ENCODE measurements at regions not wholly inside any gene's neighbourhood (a gene's known extent, or its start where the extent isn't known, plus 50 kb on each side); places are given as distances from the start of the nearest gene placed in this dataset.

GRCh38 chr13:39859898-39860297 lies 204.4 kb downstream of the COG6 start:
- H3K9me1 ChIP-seq (ENCODE audit: control insufficient read depth, extremely low read depth, insufficient read depth, low read length): no peaks in the 10 kb centered on the region
- no peak overlapping the region for H3K9ac ChIP-seq (ENCODE audit: control insufficient read depth, extremely low read depth, insufficient read depth, low read length)
- FAIRE-seq (no peak), DNase-seq (ENCODE audit: low read depth, low spot score) (no peak)
- H3K4me2 ChIP-seq (ENCODE audit: control insufficient read depth, extremely low read depth, insufficient read depth, low read depth, low read length): no peak overlapping the region
- H3K9me3 ChIP-seq (ENCODE audit: control insufficient read depth, low read depth, low read length): no peaks in the 10 kb centered on the region
- dilution Hi-C loops (cut with MboI; ENCODE audit: extremely low pct_ligation_motif_present, low sequenced_read_pairs): no loop called here
- no peaks in the 10 kb centered on the region for H3K4me1 ChIP-seq (ENCODE audit: control insufficient read depth, extremely low read depth, insufficient read depth, low read length)
- H3K79me2 ChIP-seq (ENCODE audit: control insufficient read depth, insufficient read depth, low read length): no peaks in the 10 kb centered on the region
- H3K36me3 ChIP-seq (ENCODE audit: control insufficient read depth in 2 of 2, extremely low read depth in 1 of 2, insufficient read depth in 2 of 2, low read length in 2 of 2): no peaks in the 10 kb centered on the region
- no peaks in the 10 kb centered on the region for H4K20me1 ChIP-seq (ENCODE audit: control insufficient read depth, extremely low read depth, insufficient read depth, low read length)
- H3K27ac ChIP-seq (ENCODE audit: control insufficient read depth, insufficient read depth, low read length): no peak overlapping the region
- no peak overlapping the region for H3K4me3 ChIP-seq (ENCODE audit: control insufficient read depth in 2 of 3, extremely low read depth in 1 of 3, insufficient read depth in 2 of 3, low read depth in 1 of 3, low read length in 3 of 3)
- H2AFZ ChIP-seq (ENCODE audit: control insufficient read depth, low read length): no peak overlapping the region
- TF ChIP-seq CTCF (optimal IDR thresholded peaks at IDR 0.05 in 1 of 3, IDR thresholded peaks at IDR 0.05 in 1 of 3, conservative IDR thresholded peaks at IDR 0.05 in 1 of 3; ENCODE audit: extremely low read depth in 1 of 3, insufficient read depth in 2 of 3, low read length in 3 of 3): no peak
- no peak for TF ChIP-seq EZH2 (IDR thresholded peaks at IDR 0.05; ENCODE audit: low read length)
- H3K27me3 ChIP-seq (ENCODE audit: control insufficient read depth, extremely low read depth, insufficient read depth, low read length): no peaks in the 10 kb centered on the region

- Histone ChIP-seq H3K9me1 (ENCODE audit: control insufficient read depth, extremely low read depth, insufficient read depth, low read length) (no peaks in the 10 kb centered on the region), H3K4me1 (ENCODE audit: control insufficient read depth, extremely low read depth, insufficient read depth, low read length) (no peaks in the 10 kb centered on the region), H3K4me2 (ENCODE audit: control insufficient read depth, extremely low read depth, insufficient read depth, low read depth, low read length) (no peak overlapping the region), H3K79me2 (ENCODE audit: control insufficient read depth, insufficient read depth, low read length) (no peaks in the 10 kb centered on the region), H3K9me3 (ENCODE audit: control insufficient read depth, low read depth, low read length) (no peaks in the 10 kb centered on the region), H3K4me3 (ENCODE audit: control insufficient read depth in 2 of 3, extremely low read depth in 1 of 3, insufficient read depth in 2 of 3, low read depth in 1 of 3, low read length in 3 of 3) (no peak overlapping the region), H4K20me1 (ENCODE audit: control insufficient read depth, extremely low read depth, insufficient read depth, low read length) (no peaks in the 10 kb centered on the region), H3K9ac (ENCODE audit: control insufficient read depth, extremely low read depth, insufficient read depth, low read length) (no peak overlapping the region), H3K36me3 (ENCODE audit: control insufficient read depth in 2 of 2, extremely low read depth in 1 of 2, insufficient read depth in 2 of 2, low read length in 2 of 2) (no peaks in the 10 kb centered on the region), H3K27me3 (ENCODE audit: control insufficient read depth, extremely low read depth, insufficient read depth, low read length) (peaks cover 2% of the 10 kb centered on the region), H3K27ac (ENCODE audit: control insufficient read depth, insufficient read depth, low read length) (no peak overlapping the region), H2AFZ (ENCODE audit: control insufficient read depth, low read length) (no peak overlapping the region)
- TF ChIP-seq EZH2 (IDR thresholded peaks at IDR 0.05; ENCODE audit: low read length): no peak
- FAIRE-seq (no peak), DNase-seq (ENCODE audit: low read depth, low spot score) (no peak)
- dilution Hi-C loops (cut with MboI; ENCODE audit: extremely low pct_ligation_motif_present, low sequenced_read_pairs): no loop called here
Measured at GRCh38 chr13:39862900-39863299, 207.4 kb downstream of the COG6 start.

- H3K9me1 ChIP-seq (ENCODE audit: control insufficient read depth, extremely low read depth, insufficient read depth, low read length): no peaks in the 10 kb centered on the region
- H3K36me3 ChIP-seq (ENCODE audit: control insufficient read depth in 2 of 2, extremely low read depth in 1 of 2, insufficient read depth in 2 of 2, low read length in 2 of 2): no peaks in the 10 kb centered on the region
- H4K20me1 ChIP-seq (ENCODE audit: control insufficient read depth, extremely low read depth, insufficient read depth, low read length): no peaks in the 10 kb centered on the region
- H3K27me3 ChIP-seq (ENCODE audit: control insufficient read depth, extremely low read depth, insufficient read depth, low read length): peaks cover 3% of the 10 kb centered on the region
- no peaks in the 10 kb centered on the region for H3K9me3 ChIP-seq (ENCODE audit: control insufficient read depth, low read depth, low read length)
- no peaks in the 10 kb centered on the region for H3K79me2 ChIP-seq (ENCODE audit: control insufficient read depth, insufficient read depth, low read length)
- no peak overlapping the region for H3K27ac ChIP-seq (ENCODE audit: control insufficient read depth, insufficient read depth, low read length)
- no peaks in the 10 kb centered on the region for H3K4me1 ChIP-seq (ENCODE audit: control insufficient read depth, extremely low read depth, insufficient read depth, low read length)
- dilution Hi-C loops (cut with MboI; ENCODE audit: extremely low pct_ligation_motif_present, low sequenced_read_pairs): no loop called here
- H3K4me2 ChIP-seq (ENCODE audit: control insufficient read depth, extremely low read depth, insufficient read depth, low read depth, low read length): no peak overlapping the region
- no peak overlapping the region for H2AFZ ChIP-seq (ENCODE audit: control insufficient read depth, low read length)
- H3K4me3 ChIP-seq (ENCODE audit: control insufficient read depth in 2 of 3, extremely low read depth in 1 of 3, insufficient read depth in 2 of 3, low read depth in 1 of 3, low read length in 3 of 3): no peak overlapping the region
- no peak for TF ChIP-seq EZH2 (IDR thresholded peaks at IDR 0.05; ENCODE audit: low read length)
- no peak for TF ChIP-seq CTCF (optimal IDR thresholded peaks at IDR 0.05 in 1 of 3, IDR thresholded peaks at IDR 0.05 in 1 of 3, conservative IDR thresholded peaks at IDR 0.05 in 1 of 3; ENCODE audit: extremely low read depth in 1 of 3, insufficient read depth in 2 of 3, low read length in 3 of 3)
- no peak overlapping the region for H3K9ac ChIP-seq (ENCODE audit: control insufficient read depth, extremely low read depth, insufficient read depth, low read length)
- DNase-seq (ENCODE audit: low read depth, low spot score) (no peak), FAIRE-seq (no peak)
Measured at GRCh38 chr13:39864221-39864620, 208.8 kb downstream of the COG6 start.

Data from keratinocyte (primary cell).